NCI-H748 treated with DMSO at 0.1 percent for 48 hours (cell line): ENCODE measurements at regions not wholly inside any gene's neighbourhood (a gene's known extent, or its start where the extent isn't known, plus 50 kb on each side); places are given as distances from the start of the nearest gene placed in this dataset.
A peak's percentile ranks its signal among the peaks of the same experiment; 100 is the strongest.
"Not testable (repeated sequence)": the region's sequence is repeated elsewhere in the genome, so short reads cannot be mapped to it uniquely, and the experiment has no call there.

ENCODE experiments used
- DNase-seq: peaks from one replicate; lab custom pipeline; 2025; lab: John Stamatoyannopoulos, UW

GRCh38 chr5:27788184-27788583 is 749.8 kb upstream of the CDH9 start:
- DNase-seq, result no peak

GRCh38 chr5:27784317-27784716 is 745.9 kb upstream of the CDH9 start:
- DNase-seq, result no peak

- DNase-seq, result no peak
Observed at GRCh38 chr5:27778121-27778520, 739.7 kb upstream of the CDH9 start.

- no peak for DNase-seq
Observed at GRCh38 chr5:27773636-27774035, 735.2 kb upstream of the CDH9 start.

- DNase-seq, result no peak
Observed at GRCh38 chr5:27773166-27773565, 734.8 kb upstream of the CDH9 start.

GRCh38 chr5:27769748-27770402 is 731.5 kb upstream of the CDH9 start:
- no peak for DNase-seq

- DNase-seq, result no peak
Observed at GRCh38 chr5:27748847-27749246, 710.5 kb upstream of the CDH9 start.

- not testable (repeated sequence) for DNase-seq
Observed at GRCh38 chr5:27743383-27743979, 705.1 kb upstream of the CDH9 start.

- no peak for DNase-seq
Observed at GRCh38 chr5:27742805-27743204, 704.4 kb upstream of the CDH9 start.

GRCh38 chr5:27734838-27735237 is 696.5 kb upstream of the CDH9 start:
- no peak for DNase-seq

GRCh38 chr5:27733237-27733636 is 694.9 kb upstream of the CDH9 start:
- no peak for DNase-seq

GRCh38 chr5:27727254-27727653 is 688.9 kb upstream of the CDH9 start:
- DNase-seq, result no peak

GRCh38 chr5:27722337-27722736 is 684.0 kb upstream of the CDH9 start:
- no peak for DNase-seq

GRCh38 chr5:27708534-27708933 is 670.1 kb upstream of the CDH9 start:
- no peak for DNase-seq

GRCh38 chr5:27706832-27707231 is 668.4 kb upstream of the CDH9 start:
- no peak for DNase-seq

- DNase-seq, result no peak
Observed at GRCh38 chr5:27705661-27706060, 667.3 kb upstream of the CDH9 start.

GRCh38 chr5:27701931-27702903 is 663.8 kb upstream of the CDH9 start:
- DNase-seq, result peak; percentile 80

GRCh38 chr5:27700526-27700925 is 662.1 kb upstream of the CDH9 start:
- DNase-seq, result no peak

GRCh38 chr5:27682600-27682999 is 644.2 kb upstream of the CDH9 start:
- DNase-seq, result no peak

- no peak for DNase-seq
Observed at GRCh38 chr5:27652505-27652904, 614.1 kb upstream of the CDH9 start.

GRCh38 chr5:27639005-27639612 is 600.7 kb upstream of the CDH9 start:
- no peak for DNase-seq

GRCh38 chr5:27619982-27620381 is 581.6 kb upstream of the CDH9 start:
- no peak for DNase-seq
